SK-N-SH (cell line): ENCODE measurements at regions not wholly inside any gene's neighbourhood (a gene's known extent, or its start where the extent isn't known, plus 50 kb on each side); places are given as distances from the start of the nearest gene placed in this dataset.

Experiments used
- POLR2AphosphoS5 ChIP-seq: IDR thresholded peaks from 2 replicates; pipeline ENCODE4 v1.6.1; 2012; ENCODE audit warnings: low read depth, low read length
- TAF1 ChIP-seq: IDR thresholded peaks from 2 replicates; pipeline ENCODE4 v1.6.1; 2012; ENCODE audit warnings: low read depth, mild to moderate bottlenecking, low read length, moderate library complexity, borderline replicate concordance
- TF ChIP-seq, protein P1 (sequence below): fragments of 200-600 bp; sonication (generic); IDR thresholded peaks from 2 replicates; pipeline ENCODE4 v1.6.1; 2017; ENCODE audit warnings: antibody characterized with exemption, mild to moderate bottlenecking, moderate library complexity
- TF ChIP-seq, protein P2 (sequence below): IDR thresholded peaks from 2 replicates; pipeline ENCODE4 v1.6.1; 2012; ENCODE audit warnings: mild to moderate bottlenecking, low read depth, low read length, moderate library complexity

DNA sequence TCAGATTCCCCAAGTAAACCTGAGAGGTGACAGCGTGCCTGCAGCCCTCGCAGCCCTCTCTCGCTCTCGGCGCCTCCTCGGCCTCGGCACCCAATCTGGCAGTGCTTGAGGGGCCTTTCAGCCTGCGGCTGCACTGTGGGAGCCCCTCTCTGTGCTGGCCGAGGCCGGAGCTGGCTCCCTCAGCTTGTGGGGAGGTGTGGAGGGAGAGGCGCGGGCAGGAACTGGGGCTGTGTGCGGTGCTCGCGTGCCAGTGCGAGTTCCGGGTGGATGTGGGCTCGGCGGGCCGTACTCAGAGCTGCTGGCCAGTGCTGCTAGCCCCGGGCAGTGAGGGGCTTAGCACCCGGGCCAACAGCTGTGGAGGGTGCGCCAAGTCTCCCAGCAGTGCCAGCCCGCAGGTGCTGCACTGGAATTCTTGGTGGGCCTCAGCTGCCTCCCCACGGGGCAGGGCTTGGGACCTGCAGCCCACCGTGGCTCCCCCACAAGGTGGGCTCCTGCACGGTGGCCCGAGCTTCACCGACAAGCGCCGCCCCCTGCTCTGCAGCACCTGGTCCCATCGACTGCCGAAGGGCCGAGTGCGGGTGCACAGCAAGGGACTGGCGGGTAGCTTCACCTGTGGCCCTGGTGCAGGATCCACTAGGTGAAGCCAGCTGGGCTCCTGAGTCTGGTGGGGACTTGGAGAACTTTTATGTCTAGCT is 809.7 kb upstream of the ADGRB3 start:
- TF ChIP-seq TAF1 (no peak), POLR2AphosphoS5 (no peak)
- TF ChIP-seq, protein P1, sequence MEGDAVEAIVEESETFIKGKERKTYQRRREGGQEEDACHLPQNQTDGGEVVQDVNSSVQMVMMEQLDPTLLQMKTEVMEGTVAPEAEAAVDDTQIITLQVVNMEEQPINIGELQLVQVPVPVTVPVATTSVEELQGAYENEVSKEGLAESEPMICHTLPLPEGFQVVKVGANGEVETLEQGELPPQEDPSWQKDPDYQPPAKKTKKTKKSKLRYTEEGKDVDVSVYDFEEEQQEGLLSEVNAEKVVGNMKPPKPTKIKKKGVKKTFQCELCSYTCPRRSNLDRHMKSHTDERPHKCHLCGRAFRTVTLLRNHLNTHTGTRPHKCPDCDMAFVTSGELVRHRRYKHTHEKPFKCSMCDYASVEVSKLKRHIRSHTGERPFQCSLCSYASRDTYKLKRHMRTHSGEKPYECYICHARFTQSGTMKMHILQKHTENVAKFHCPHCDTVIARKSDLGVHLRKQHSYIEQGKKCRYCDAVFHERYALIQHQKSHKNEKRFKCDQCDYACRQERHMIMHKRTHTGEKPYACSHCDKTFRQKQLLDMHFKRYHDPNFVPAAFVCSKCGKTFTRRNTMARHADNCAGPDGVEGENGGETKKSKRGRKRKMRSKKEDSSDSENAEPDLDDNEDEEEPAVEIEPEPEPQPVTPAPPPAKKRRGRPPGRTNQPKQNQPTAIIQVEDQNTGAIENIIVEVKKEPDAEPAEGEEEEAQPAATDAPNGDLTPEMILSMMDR = no peak
- TF ChIP-seq, protein P2, sequence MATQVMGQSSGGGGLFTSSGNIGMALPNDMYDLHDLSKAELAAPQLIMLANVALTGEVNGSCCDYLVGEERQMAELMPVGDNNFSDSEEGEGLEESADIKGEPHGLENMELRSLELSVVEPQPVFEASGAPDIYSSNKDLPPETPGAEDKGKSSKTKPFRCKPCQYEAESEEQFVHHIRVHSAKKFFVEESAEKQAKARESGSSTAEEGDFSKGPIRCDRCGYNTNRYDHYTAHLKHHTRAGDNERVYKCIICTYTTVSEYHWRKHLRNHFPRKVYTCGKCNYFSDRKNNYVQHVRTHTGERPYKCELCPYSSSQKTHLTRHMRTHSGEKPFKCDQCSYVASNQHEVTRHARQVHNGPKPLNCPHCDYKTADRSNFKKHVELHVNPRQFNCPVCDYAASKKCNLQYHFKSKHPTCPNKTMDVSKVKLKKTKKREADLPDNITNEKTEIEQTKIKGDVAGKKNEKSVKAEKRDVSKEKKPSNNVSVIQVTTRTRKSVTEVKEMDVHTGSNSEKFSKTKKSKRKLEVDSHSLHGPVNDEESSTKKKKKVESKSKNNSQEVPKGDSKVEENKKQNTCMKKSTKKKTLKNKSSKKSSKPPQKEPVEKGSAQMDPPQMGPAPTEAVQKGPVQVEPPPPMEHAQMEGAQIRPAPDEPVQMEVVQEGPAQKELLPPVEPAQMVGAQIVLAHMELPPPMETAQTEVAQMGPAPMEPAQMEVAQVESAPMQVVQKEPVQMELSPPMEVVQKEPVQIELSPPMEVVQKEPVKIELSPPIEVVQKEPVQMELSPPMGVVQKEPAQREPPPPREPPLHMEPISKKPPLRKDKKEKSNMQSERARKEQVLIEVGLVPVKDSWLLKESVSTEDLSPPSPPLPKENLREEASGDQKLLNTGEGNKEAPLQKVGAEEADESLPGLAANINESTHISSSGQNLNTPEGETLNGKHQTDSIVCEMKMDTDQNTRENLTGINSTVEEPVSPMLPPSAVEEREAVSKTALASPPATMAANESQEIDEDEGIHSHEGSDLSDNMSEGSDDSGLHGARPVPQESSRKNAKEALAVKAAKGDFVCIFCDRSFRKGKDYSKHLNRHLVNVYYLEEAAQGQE = no peak
